GM19463 (cell line): ENCODE measurements at regions not wholly inside any gene's neighbourhood (a gene's known extent, or its start where the extent isn't known, plus 50 kb on each side); places are given as distances from the start of the nearest gene placed in this dataset.

Experiments used
- ATAC-seq: cut with Tn5 transposase; IDR thresholded peaks from one replicate; pipeline ENCODE4 v1.9.1; 2021; ENCODE audit warnings: mild to moderate bottlenecking, moderate library complexity; ENCODE audit not compliant: unreplicated experiment

GRCh38 chr11:116200564-116200963, 572.2 kb downstream of the BUD13 start:
- ATAC-seq = no peak

GRCh38 chr11:116199182-116199581, 573.6 kb downstream of the BUD13 start:
- ATAC-seq = no peak

DNA sequence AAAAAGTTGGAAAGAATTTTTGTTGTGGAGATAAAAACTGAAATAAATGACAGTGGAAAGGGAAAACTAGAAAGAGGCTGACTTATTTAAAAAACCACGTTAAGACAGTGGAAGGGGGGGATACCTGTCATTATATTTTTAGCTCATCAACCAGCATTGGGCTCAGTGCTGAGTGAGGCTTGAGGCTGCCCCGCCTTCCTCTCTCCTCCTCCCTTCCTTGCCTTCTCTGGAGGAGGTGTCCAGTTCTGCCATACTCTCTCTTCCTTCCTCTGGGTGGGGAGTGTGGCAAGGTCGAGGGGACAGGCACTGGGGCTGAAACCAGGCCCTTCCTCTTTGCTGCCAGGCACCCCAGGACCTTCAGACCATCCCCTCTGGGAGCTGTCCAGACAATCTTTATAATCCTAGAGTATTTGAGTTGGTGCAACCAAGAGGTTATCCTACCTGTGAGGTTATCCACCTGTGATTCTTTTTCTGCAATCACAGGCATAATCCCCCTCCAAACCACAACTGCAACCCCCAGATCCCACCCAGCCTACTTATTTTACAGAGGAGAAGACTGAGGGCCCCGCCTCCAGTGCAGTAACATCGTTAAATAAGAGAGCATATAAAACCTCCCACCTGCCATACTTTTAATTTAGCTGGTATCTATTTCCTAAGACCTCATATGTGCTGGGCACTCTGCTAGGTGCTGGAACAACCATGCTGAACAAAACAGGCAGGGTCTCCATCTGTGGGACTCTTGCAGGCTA, 578.5 kb downstream of the BUD13 start:
- no peak for ATAC-seq

GRCh38 chr11:116193321-116194131, 579.3 kb downstream of the BUD13 start:
- no peak for ATAC-seq

DNA sequence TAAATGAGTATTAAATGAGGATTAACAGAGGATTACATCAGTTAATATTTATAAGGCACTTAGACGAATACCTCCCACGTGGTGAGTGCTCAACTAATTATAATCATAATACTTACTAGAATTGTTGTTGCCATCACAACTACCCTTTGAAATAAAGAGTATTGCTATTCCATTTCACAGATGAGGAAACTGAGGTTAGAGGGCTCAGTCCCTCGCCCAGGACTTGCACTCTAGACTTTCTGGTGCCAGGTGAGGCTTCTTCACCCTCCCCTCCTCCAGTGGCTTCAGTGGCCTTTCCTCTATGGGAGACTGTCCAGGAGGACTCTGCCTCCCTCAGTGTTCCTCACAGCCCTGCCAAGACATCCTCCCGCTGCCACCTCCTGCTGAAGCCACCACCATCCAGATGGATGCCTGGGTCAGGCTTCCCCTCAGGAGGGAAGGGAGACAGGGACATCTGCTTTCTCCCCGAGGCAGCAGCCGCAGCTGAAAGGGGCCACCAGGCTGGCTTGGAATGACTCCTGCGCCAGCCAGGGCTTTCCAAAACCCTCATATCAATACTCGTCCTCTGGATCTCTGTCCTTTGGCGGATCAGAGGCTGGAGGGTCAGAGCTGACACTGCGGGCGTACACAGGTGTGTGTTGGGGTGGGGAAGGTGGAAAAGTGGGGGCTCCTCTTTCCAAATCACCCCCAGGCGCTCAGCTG, 580.1 kb downstream of the BUD13 start:
- ATAC-seq = no peak

DNA sequence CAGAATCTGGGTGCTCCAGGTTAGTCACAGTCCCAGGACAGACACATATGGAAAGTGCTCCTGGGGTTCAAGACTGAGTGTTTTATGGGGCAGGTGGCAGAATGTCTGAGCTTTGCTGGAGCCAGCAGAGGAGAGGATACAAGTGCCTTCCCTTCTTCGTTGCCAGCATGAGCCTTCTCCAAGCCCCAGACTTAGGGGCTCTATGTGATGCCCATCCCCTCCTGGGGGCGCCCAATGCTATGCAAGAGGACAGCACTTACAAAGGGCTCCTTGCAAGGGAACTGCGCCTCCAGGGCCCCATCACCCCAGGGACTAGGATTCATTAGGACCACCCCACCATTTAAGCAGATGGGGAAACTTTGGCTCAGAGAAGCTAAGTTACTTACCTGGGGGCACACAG, 581.9 kb downstream of the BUD13 start:
- no peak for ATAC-seq

DNA sequence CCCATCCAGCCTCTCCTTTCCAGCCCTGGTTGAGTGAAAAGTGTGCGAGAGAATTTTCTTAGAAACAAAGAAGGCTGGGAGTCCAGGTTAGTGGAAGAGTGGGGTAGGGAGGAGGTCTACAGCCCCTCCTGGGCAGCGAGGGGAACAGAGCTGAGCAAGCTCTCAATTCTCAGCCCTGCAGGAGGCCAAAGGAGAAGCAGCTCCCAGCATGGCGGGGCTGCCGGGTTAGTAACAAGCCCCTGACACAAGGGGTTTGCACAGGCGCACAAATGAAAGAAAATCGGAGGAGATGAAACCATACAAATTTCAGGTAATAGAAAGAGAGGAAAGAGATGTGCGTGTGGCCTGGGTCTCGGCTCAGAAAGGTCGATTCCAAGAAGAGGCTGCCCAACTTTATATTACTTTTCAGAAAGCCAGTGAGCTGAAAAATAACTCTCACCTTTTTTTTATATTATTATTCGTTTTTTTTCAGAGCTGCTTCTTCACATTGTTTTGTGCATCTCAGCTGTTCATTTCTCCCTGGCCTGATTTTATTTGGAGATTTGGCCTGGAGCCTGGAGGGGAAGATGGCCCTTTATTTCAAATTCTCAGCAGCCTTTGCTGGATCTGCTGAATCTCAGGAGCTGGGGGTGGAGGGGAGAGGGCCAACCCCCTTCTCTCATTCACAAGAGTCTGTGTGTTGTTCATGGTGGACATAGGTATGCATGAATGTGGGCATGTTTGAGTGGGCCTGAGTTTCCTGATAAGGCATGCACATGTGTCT, 583.2 kb downstream of the BUD13 start:
- no peak for ATAC-seq

- ATAC-seq = no peak
These were observed 584.4 kb downstream of the BUD13 start for GRCh38 chr11:116188350-116188749.

- no peak for ATAC-seq
These were observed 585.8 kb downstream of the BUD13 start for GRCh38 chr11:116187026-116187425.

- no peak for ATAC-seq
These were observed 587.2 kb downstream of the BUD13 start for GRCh38 chr11:116185551-116185950.

DNA sequence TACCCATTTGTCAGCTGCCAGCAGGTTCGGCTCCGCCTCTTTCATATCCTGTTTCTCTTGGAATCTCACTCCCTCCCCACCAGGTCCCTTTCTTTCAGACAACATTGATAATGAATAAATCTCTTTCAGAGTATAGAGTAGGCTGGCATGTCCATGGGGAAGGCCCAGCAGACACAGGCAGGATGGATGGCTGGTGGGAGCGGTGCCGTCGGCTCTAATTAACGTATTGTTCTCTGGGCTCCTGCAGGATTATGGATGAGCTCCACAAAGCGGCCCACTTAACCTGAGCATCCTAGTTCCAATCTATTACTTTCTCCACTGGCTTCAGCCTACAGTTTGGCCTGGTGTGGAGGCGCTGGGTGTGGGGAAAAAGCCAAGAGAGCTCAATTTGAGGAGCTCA, 588.0 kb downstream of the BUD13 start:
- ATAC-seq = no peak

GRCh38 chr11:116182356-116182966, 590.3 kb downstream of the BUD13 start:
- ATAC-seq = no peak

DNA sequence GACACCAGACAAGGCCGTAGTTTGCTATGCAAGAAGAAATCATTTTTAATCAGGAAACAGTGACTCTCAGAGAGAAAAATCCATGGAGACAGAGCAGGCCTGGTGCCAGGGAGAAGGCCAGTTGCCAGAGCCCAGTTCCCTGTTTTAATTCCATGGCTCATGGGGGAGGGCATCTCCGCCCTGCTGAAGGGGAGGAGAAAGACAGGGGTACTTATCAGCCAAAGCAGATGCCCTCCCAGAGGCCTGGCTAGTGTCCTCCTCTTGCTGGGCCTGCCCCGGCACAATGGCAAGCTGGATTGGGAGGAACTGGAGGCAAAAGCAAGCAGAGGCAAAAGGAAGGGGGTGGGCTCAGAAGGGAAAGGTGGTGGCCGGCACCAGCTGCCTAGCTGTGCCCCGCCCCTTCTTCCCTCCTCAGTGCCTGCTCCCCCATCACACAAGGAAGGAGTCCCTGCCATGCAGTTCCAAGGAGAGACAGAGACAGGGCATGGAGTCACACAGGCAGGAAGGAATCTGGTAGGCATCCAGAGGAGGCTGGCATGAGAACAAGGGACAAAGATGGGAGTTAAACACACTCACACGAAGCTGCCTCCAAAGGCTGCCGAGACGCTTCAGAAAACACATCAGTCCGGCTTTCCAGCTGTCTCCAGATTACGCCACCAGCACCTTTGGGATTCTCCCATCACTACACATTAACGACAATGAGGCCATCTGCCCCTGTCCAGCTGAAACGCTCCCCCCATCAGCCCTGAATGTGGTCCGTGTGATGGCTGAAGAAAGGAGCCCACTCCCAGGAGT, 591.8 kb downstream of the BUD13 start:
- no peak for ATAC-seq

DNA sequence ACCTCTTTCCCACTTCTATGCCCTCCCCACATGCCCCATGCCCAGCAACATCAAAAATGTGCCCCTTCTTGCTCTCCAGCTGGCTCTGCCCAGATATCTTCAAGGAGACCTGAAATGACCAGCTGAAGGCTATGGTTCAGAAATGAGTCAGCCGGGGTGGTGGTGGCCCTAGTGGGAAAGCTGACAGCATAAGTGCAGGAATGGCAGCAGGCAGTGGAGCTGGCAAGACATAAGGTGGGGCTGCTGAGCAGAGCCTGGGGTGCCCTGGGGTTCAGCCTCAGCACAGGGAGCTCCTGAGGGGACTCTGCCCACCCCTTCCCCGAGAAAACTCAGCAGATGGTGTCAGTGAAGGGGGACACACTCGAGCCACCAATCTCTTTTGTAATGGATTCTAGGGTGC, 593.4 kb downstream of the BUD13 start:
- no peak for ATAC-seq

- ATAC-seq = no peak
These were observed 595.1 kb downstream of the BUD13 start for GRCh38 chr11:116177521-116178210.

DNA sequence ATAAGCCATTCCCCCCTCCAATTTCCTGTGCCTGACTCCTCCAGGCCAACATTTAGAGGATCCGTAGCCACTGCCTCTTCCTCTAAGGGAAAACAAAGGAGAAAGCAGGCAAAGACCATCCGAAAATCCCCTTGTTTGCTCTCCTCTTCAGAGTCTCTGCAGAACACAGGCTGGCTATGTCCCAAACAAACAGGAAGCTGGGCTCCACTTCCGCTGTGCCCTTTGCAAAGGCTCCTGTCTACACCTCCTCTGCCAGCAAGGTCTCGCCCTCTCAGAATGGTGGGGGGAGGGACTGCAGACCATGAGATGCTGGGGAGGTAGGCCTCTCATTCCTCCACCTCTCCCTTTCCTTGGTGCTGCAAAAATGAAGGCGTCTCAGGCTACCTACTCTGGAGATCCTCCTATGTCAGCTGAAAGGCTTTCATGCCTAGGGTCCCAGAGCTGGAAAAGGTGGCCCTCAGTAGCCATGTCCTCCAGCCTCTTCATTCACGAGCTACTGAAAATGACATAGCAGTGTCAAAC, 596.2 kb downstream of the BUD13 start:
- no peak for ATAC-seq

- ATAC-seq = no peak
These were observed 597.1 kb downstream of the BUD13 start for GRCh38 chr11:116175707-116176106.

DNA sequence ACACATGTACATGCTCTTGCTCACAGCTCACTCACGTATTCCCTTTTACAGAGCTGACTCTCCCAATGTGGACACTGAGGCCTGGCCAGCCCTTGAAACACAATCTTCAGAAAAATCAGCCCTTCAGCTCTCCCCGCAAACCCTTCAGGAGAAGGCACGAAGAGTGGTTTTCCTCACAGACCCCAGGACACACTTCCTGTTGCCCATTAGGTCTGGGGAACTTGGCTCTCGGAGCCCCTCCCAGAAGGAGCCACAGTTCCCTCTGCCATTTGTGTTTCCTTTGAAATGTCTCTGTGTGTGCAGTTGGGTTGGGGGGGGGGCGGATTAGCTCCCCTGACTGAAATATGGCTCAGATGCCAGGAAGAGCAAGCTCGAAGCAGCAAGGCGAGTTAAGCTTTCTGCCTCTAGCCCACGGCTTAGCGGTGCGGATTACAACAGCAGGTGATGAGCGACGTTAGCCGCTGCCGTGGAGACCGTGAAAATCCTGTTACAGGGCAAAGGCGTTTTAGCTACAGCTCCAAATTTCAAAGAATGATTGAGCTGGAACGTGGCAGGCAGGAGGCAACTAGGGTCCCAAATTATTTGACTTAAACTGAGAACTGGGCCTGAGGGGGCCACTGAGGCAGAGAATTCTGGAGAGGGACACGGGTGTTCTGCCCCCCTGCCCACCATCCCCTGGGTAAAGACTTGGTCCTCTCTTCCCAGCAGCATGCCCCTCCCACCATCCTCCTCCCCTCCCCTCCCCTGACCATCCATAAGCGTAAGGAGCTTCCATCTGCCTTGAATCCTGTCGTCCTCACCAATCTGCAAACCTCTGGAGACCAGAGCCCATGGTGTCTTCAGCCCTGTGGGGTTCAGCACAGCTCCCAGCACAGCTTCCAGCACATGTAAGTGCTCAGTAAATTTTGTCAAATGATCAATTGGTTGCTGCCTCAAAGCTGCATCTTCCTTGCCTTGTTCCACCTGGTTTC, 598.6 kb downstream of the BUD13 start:
- ATAC-seq = no peak
